Type B pancreatic cell (in vitro differentiated cells): ENCODE measurements at regions not wholly inside any gene's neighbourhood (a gene's known extent, or its start where the extent isn't known, plus 50 kb on each side); places are given as distances from the start of the nearest gene placed in this dataset.

Experiments used
- DNase-seq: peaks from one replicate; pipeline ENCODE4 v3.0.0; 2021; ENCODE audit warnings: mixed read lengths; ENCODE audit not compliant: unreplicated experiment; ENCODE audit errors: extremely low spot score
- H3K27ac Mint-ChIP-seq: 2 replicates; pipeline ENCODE4 v1.8.0; 2021; ENCODE audit warnings: mild to moderate bottlenecking, mixed read lengths
- H3K27me3 Mint-ChIP-seq: 2 replicates; pipeline ENCODE4 v1.8.0; 2021; ENCODE audit warnings: mixed read lengths
- H3K36me3 Mint-ChIP-seq: 2 replicates; pipeline ENCODE4 v1.8.0; 2021; ENCODE audit warnings: mixed read lengths
- H3K4me1 Mint-ChIP-seq: one replicate; pipeline ENCODE4 v1.8.0; 2021; ENCODE audit warnings: mixed read lengths; ENCODE audit not compliant: unreplicated experiment
- H3K4me3 Mint-ChIP-seq: 2 replicates; pipeline ENCODE4 v1.8.0; 2021; ENCODE audit warnings: mild to moderate bottlenecking, mixed read lengths
- H3K9me3 Mint-ChIP-seq: 2 replicates; pipeline ENCODE4 v1.8.0; 2021; ENCODE audit warnings: mixed read lengths
- TF ChIP-seq, protein P1 (sequence below): fragments of 200-600 bp; sonication (generic); conservative IDR thresholded peaks from 2 replicates; pipeline ENCODE4 v1.5.0; 2021; ENCODE audit warnings: antibody characterized with exemption, mild to moderate bottlenecking

DNA sequence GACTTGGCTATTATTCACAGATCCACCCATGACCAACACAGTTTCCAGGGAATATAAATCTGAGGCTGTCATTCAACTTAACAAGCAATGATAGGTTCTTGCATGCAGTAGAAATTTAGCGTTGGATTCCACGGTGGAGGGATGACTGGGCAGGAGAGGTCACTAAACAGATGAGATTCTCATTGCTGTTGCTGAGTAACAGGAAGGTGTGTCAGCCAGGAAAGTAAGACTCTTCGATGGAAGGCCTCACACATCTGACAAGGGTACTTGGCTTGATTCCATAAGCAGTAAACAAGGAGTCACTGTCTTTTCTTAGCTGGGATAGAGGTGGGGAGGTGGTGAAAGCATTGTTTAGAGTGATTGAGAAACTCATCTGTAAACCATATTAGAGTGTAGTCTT is 1152.0 kb downstream of the SORCS3 start:
- Mint-ChIP-seq H3K36me3 (no peaks in the 10 kb centered on the region), H3K4me3 (no peak overlapping the region), H3K27ac (no peak overlapping the region), H3K27me3 (peaks cover under 1% of the 10 kb centered on the region), H3K4me1 (peaks cover 5% of the 10 kb centered on the region), H3K9me3 (peaks cover 4% of the 10 kb centered on the region)
- no peak for DNase-seq
- TF ChIP-seq, protein P1, sequence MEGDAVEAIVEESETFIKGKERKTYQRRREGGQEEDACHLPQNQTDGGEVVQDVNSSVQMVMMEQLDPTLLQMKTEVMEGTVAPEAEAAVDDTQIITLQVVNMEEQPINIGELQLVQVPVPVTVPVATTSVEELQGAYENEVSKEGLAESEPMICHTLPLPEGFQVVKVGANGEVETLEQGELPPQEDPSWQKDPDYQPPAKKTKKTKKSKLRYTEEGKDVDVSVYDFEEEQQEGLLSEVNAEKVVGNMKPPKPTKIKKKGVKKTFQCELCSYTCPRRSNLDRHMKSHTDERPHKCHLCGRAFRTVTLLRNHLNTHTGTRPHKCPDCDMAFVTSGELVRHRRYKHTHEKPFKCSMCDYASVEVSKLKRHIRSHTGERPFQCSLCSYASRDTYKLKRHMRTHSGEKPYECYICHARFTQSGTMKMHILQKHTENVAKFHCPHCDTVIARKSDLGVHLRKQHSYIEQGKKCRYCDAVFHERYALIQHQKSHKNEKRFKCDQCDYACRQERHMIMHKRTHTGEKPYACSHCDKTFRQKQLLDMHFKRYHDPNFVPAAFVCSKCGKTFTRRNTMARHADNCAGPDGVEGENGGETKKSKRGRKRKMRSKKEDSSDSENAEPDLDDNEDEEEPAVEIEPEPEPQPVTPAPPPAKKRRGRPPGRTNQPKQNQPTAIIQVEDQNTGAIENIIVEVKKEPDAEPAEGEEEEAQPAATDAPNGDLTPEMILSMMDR: no peak

DNA sequence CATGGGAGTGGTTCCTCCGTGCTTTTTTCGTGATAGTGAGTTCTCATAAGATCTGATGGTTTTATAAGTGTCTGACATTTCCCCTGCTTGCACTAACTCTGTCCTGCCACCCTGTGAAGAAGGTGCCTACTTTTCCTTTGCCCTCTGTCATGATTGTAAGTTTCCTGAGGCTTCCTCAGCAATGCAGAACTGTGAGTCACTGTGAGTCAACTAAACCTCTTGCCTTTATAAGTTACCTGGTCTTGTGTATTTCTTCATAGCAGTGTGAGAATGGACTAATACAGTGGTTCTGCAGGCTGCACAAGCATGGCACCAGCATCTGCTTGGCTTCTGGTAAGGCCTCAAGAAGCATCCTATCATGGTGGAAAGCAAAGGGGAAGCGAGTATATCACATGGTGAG is 1144.6 kb downstream of the SORCS3 start:
- no peaks in the 10 kb centered on the region for H3K36me3 Mint-ChIP-seq
- DNase-seq: no peak
- no peak overlapping the region for H3K4me3 Mint-ChIP-seq
- H3K9me3 Mint-ChIP-seq: peaks cover 8% of the 10 kb centered on the region
- H3K4me1 Mint-ChIP-seq: no peaks in the 10 kb centered on the region
- H3K27me3 Mint-ChIP-seq: peaks cover 3% of the 10 kb centered on the region
- no peak overlapping the region for H3K27ac Mint-ChIP-seq
- TF ChIP-seq, protein P1: no peak

DNA sequence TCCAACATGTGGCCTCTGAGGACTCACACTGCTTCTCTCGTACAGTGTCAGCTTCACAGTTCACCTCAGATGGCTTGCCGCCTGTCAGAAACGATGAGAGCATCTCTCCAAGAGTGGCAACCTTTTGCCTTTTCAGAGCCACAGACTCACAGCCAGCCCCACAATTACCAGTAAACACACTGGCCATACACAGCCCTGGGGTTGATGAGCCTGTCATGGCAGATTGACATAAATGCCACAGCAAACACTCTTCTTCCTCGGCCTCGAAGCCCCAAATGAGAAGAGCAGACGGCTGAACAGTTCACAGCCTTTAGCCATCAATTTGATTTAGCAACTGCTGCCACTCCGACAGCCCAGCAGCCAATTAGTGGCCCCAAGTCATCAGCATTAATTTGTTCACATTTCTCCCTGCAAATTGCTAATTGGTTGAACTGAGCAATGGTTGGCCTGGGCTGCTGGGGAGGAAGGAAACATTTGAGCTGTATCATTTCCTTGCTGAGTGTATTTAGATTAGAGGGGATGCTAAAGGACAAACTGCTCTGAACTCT is 1142.9 kb downstream of the SORCS3 start:
- H3K4me3 Mint-ChIP-seq: no peak overlapping the region
- TF ChIP-seq, protein P1: no peak
- H3K9me3 Mint-ChIP-seq: peaks cover 8% of the 10 kb centered on the region
- no peaks in the 10 kb centered on the region for H3K36me3 Mint-ChIP-seq
- no peaks in the 10 kb centered on the region for H3K4me1 Mint-ChIP-seq
- no peak for DNase-seq
- peaks cover 3% of the 10 kb centered on the region for H3K27me3 Mint-ChIP-seq
- H3K27ac Mint-ChIP-seq: no peak overlapping the region

DNA sequence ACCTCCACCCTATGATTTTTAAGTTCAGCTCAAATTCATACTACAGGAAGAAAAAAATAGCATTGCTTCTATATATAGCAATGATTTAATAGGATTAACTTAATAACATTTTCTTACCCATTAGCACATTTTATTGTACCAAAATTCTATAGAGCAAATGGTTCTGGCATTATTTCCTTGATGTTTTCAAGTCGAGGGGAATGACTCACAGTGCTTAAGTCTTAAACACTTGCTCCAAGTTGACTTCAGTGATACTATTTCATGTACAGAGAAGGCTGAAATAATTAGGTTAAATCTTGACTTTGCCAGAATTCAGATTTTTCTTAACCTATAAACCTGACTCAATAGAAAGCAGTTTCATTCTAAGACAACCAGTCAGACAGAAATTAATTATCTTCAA is 1133.8 kb downstream of the SORCS3 start:
- Mint-ChIP-seq H3K27ac (no peak overlapping the region), H3K27me3 (peaks cover 7% of the 10 kb centered on the region), H3K9me3 (no peaks in the 10 kb centered on the region), H3K4me1 (peaks cover 13% of the 10 kb centered on the region), H3K4me3 (no peak overlapping the region), H3K36me3 (no peaks in the 10 kb centered on the region)
- TF ChIP-seq, protein P1: no peak
- no peak for DNase-seq

DNA sequence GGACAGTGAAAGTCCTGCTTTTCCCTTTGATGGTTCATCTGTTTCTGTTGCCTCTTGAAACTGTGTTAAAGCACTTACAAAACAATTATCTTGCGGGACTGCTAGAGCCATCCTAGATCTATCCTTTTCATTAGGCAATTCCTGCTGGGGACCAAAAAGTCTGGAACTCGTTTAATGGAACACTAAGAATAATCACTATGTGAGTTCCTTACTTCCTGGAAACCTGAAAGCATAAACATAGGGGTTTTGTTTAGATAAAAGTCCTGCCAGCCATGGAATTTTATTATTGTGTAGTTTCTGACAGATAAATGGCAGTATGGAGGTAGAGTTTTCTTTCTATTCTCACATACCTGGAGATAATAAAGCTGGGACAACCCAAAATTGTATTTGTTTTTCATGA is 1133.3 kb downstream of the SORCS3 start:
- Mint-ChIP-seq H3K4me1 (peaks cover 17% of the 10 kb centered on the region), H3K27ac (no peak overlapping the region), H3K27me3 (peaks cover 7% of the 10 kb centered on the region), H3K4me3 (no peak overlapping the region), H3K36me3 (no peaks in the 10 kb centered on the region), H3K9me3 (no peaks in the 10 kb centered on the region)
- DNase-seq: no peak
- TF ChIP-seq, protein P1: no peak
